Activated CD4-positive, alpha-beta T cell treated with anti-CD3 and anti-CD28 coated beads, Interleukin-2, amount 10 ng/mL, durations not matched to agents 7 days and 5 days (primary cell): ENCODE measurements at regions not wholly inside any gene's neighbourhood (a gene's known extent, or its start where the extent isn't known, plus 50 kb on each side); places are given as distances from the start of the nearest gene placed in this dataset.

ENCODE experiments used
- CTCF ChIA-PET: fragments of 350-600 bp; sonication (Branson Sonifier 250); formaldehyde crosslinking; loops from one replicate; lab custom pipeline; 2021; ENCODE audit warnings: antibody characterized with exemption; lab: Charles Lee
- POLR2A ChIA-PET: fragments of 350-600 bp; sonication (Branson Sonifier 250); formaldehyde crosslinking; loops from one replicate; lab custom pipeline; 2021; ENCODE audit warnings: antibody characterized with exemption; lab: Charles Lee
- DNase-seq: peaks from one replicate; pipeline ENCODE4 v3.0.0-alpha.2; 2020
- H3K27ac Mint-ChIP-seq: one replicate; pipeline ENCODE4 v1.8.0; 2021; ENCODE audit warnings: mild to moderate bottlenecking, moderate library complexity, mixed read lengths
- H3K27me3 Mint-ChIP-seq: one replicate; pipeline ENCODE4 v1.8.0; 2021; ENCODE audit warnings: mixed read lengths
- H3K36me3 Mint-ChIP-seq: one replicate; pipeline ENCODE4 v1.8.0; 2021; ENCODE audit warnings: low read depth, mixed read lengths
- H3K4me1 Mint-ChIP-seq: one replicate; pipeline ENCODE4 v1.8.0; 2021; ENCODE audit warnings: mixed read lengths
- H3K4me3 Mint-ChIP-seq: one replicate; pipeline ENCODE4 v1.8.0; 2021; ENCODE audit warnings: mild to moderate bottlenecking, moderate library complexity, mixed read lengths
- H3K9me3 Mint-ChIP-seq: one replicate; pipeline ENCODE4 v1.8.0; 2021; ENCODE audit warnings: mixed read lengths

GRCh38 chr12:83197483-83197914 is 510.8 kb downstream of the TMTC2 start:
- no peaks in the 10 kb centered on the region for H3K27me3 Mint-ChIP-seq
- H3K4me1 Mint-ChIP-seq, result no peaks in the 10 kb centered on the region
- H3K27ac Mint-ChIP-seq, result no peak overlapping the region
- no peak for DNase-seq
- no peaks in the 10 kb centered on the region for H3K36me3 Mint-ChIP-seq
- H3K9me3 Mint-ChIP-seq, result no peaks in the 10 kb centered on the region
- ChIA-PET POLR2A (no interaction called here), CTCF (no interaction called here)
- no peak overlapping the region for H3K4me3 Mint-ChIP-seq

- no peaks in the 10 kb centered on the region for H3K4me1 Mint-ChIP-seq
- ChIA-PET POLR2A (no interaction called here), CTCF (no interaction called here)
- no peaks in the 10 kb centered on the region for H3K27me3 Mint-ChIP-seq
- H3K27ac Mint-ChIP-seq, result no peak overlapping the region
- no peaks in the 10 kb centered on the region for H3K9me3 Mint-ChIP-seq
- no peaks in the 10 kb centered on the region for H3K36me3 Mint-ChIP-seq
- DNase-seq, result no peak
- no peak overlapping the region for H3K4me3 Mint-ChIP-seq
These were observed 510.1 kb downstream of the TMTC2 start for GRCh38 chr12:83196694-83197350.

DNA sequence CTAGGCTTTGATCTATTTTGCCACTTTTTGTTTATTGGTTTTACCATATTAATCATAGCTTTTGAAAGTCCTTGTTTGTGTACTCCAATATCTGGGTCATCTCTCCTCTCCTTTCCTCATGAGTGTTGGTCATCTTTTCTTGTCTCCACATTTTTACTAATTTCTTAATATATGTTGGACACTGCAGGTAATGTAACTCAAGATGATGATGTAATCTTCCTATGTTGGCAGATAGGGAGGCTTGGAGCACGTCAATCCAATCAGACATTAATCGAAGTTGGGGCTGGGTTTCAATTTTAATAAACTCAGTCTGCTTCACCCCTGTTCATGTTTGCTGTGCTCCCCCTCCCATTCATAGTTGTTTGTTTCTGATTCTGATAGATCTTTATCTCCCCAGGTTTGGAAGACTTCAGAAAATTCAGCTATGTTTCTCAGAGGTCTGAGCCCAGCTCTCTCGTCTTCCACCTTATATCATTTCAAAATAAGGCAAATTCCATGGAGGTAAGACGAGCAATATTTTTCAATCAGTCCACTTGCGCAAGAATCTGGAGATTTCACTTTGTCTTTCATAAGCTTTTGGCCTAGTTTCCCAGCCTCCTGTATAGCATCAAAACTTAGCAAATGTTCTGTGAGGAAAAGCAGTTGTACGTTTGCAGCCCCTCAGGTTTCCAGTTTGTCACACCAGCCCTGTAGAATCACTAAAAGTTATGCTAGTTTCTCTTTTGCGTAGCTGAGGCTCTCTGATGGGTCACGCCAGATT is 504.1 kb downstream of the TMTC2 start:
- no peaks in the 10 kb centered on the region for H3K36me3 Mint-ChIP-seq

GRCh38 chr12:83186419-83186818 is 499.7 kb downstream of the TMTC2 start:
- Mint-ChIP-seq H3K36me3 (no peaks in the 10 kb centered on the region), H3K27me3 (no peaks in the 10 kb centered on the region), H3K27ac (no peak overlapping the region), H3K4me3 (no peak overlapping the region), H3K4me1 (no peaks in the 10 kb centered on the region), H3K9me3 (peaks cover 1% of the 10 kb centered on the region)
- no peak for DNase-seq
- CTCF ChIA-PET, result no interaction called here
- POLR2A ChIA-PET, result no interaction called here

More for the DNA sequence above, 504.1 kb downstream of the TMTC2 start:
- no peak for DNase-seq
- H3K4me1 Mint-ChIP-seq, result no peaks in the 10 kb centered on the region
- CTCF ChIA-PET, result no interaction called here
- POLR2A ChIA-PET, result no interaction called here
- H3K27me3 Mint-ChIP-seq, result no peaks in the 10 kb centered on the region
- peaks cover 1% of the 10 kb centered on the region for H3K9me3 Mint-ChIP-seq
- H3K27ac Mint-ChIP-seq, result no peak overlapping the region
- no peak overlapping the region for H3K4me3 Mint-ChIP-seq

- H3K27me3 Mint-ChIP-seq, result no peaks in the 10 kb centered on the region
- no peak for DNase-seq
- no peak overlapping the region for H3K4me3 Mint-ChIP-seq
- H3K36me3 Mint-ChIP-seq, result no peaks in the 10 kb centered on the region
- POLR2A ChIA-PET, result no interaction called here
- H3K4me1 Mint-ChIP-seq, result no peaks in the 10 kb centered on the region
- peaks cover 1% of the 10 kb centered on the region for H3K9me3 Mint-ChIP-seq
- H3K27ac Mint-ChIP-seq, result no peak overlapping the region
- CTCF ChIA-PET, result no interaction called here
These were observed 498.5 kb downstream of the TMTC2 start for GRCh38 chr12:83185241-83185640.
